OCI-LY7 (cell line): ENCODE measurements at regions not wholly inside any gene's neighbourhood (a gene's known extent, or its start where the extent isn't known, plus 50 kb on each side); places are given as distances from the start of the nearest gene placed in this dataset.
A peak's percentile ranks its signal among the peaks of the same experiment; 100 is the strongest.
"Not testable (repeated sequence)": the region's sequence is repeated elsewhere in the genome, so short reads cannot be mapped to it uniquely, and the experiment has no call there.

Source experiments
- BruUV-seq: library from RNA; stranded (reverse); fragments of 400-500 nt; replicated peaks from 2 replicates; lab custom pipeline; 2021; lab: Mats Ljungman, UMichigan
- CTCF ChIA-PET: fragments of 300-600 bp; sonication (Branson Sonifier 250); formaldehyde crosslinking; loops from one replicate; lab custom pipeline; 2022; ENCODE audit warnings: antibody characterized with exemption; ENCODE audit not compliant: unreplicated experiment; lab: Charles Lee
- POLR2A ChIA-PET: fragments of 300-600 bp; sonication (Branson Sonifier 250); formaldehyde crosslinking; loops from one replicate; lab custom pipeline; 2022; ENCODE audit warnings: antibody characterized with exemption; lab: Charles Lee
- DNase-seq: peaks from one replicate; pipeline ENCODE4 v3.0.0-alpha.2; 2015; ENCODE audit warnings: low spot score
- H2AFZ ChIP-seq: fragments of 200-600 bp; sonication (generic), shearing (Covaris generic); 2 replicates; pipeline ENCODE4 v1.6.1; 2014; ENCODE audit warnings: mild to moderate bottlenecking, antibody characterized with exemption, low read length, moderate library complexity
- H3K27ac ChIP-seq: fragments of 200-600 bp; sonication (generic); 2 replicates; pipeline ENCODE4 v1.5.1; 2014; ENCODE audit warnings: mixed run types, low read depth, mild to moderate bottlenecking, moderate library complexity, low read length, inconsistent platforms; ENCODE audit not compliant: poor library complexity, severe bottlenecking
- H3K36me3 ChIP-seq: fragments of 200-600 bp; sonication (generic); 2 replicates; pipeline ENCODE4 v1.6.1; 2014; ENCODE audit warnings: mild to moderate bottlenecking, antibody characterized with exemption, low read length, moderate library complexity, mixed read lengths; ENCODE audit not compliant: insufficient read depth
- H3K4me1 ChIP-seq: fragments of 200-600 bp; sonication (generic); 2 replicates; pipeline ENCODE4 v1.5.1; 2014; ENCODE audit warnings: mild to moderate bottlenecking, low read length; ENCODE audit not compliant: insufficient read depth, poor library complexity, severe bottlenecking
- H3K4me2 ChIP-seq: fragments of 200-600 bp; sonication (generic); 2 replicates; pipeline ENCODE4 v1.6.1; 2014; ENCODE audit warnings: mild to moderate bottlenecking, low read length
- H3K4me3 ChIP-seq: fragments of 200-600 bp; sonication (generic); 2 replicates; pipeline ENCODE4 v1.5.1; 2014; ENCODE audit warnings: mild to moderate bottlenecking, low read depth, low read length; ENCODE audit not compliant: poor library complexity, severe bottlenecking
- H3K79me2 ChIP-seq: fragments of 200-600 bp; sonication (generic); 2 replicates; pipeline ENCODE4 v1.6.1; 2016; ENCODE audit warnings: low read depth, mild to moderate bottlenecking, low read length, moderate library complexity, mixed read lengths; ENCODE audit not compliant: insufficient read depth
- H3K9me2 ChIP-seq: fragments of 200-600 bp; sonication (generic); 2 replicates; pipeline ENCODE4 v1.6.1; 2016; ENCODE audit warnings: mild to moderate bottlenecking, low read length, mixed read lengths; ENCODE audit not compliant: insufficient read depth
- H3K9me3 ChIP-seq: fragments of 200-600 bp; sonication (generic); 2 replicates; pipeline ENCODE4 v1.6.1; 2014; ENCODE audit warnings: mild to moderate bottlenecking, mixed run types, low read length, mixed read lengths
- H4K20me1 ChIP-seq: fragments of 200-600 bp; sonication (generic); 2 replicates; pipeline ENCODE4 v1.6.1; 2014; ENCODE audit warnings: mild to moderate bottlenecking, antibody characterized with exemption, low read length, moderate library complexity, mixed read lengths; ENCODE audit not compliant: insufficient read depth
- EZH2phosphoT487 ChIP-seq: fragments of 200-600 bp; sonication (generic); IDR thresholded peaks from 2 replicates; pipeline ENCODE4 v1.6.1; 2018; ENCODE audit warnings: low read depth, borderline replicate concordance, mild to moderate bottlenecking, mixed run types, antibody characterized with exemption, low read length, moderate library complexity, mixed read lengths
- intact Hi-C: fragments of 100-400 bp; cut with micrococcal nuclease; formaldehyde crosslinking; loops from one replicate; pipeline ENCODE4 v1.10.0; 2022; ENCODE audit not compliant: unreplicated experiment
- TF ChIP-seq, protein P1 (sequence below): fragments of 200-600 bp; sonication (generic); conservative IDR thresholded peaks from 2 replicates; pipeline ENCODE4 v1.5.1; 2014; ENCODE audit warnings: mild to moderate bottlenecking, antibody characterized with exemption, low read length, moderate library complexity, mixed read lengths

DNA sequence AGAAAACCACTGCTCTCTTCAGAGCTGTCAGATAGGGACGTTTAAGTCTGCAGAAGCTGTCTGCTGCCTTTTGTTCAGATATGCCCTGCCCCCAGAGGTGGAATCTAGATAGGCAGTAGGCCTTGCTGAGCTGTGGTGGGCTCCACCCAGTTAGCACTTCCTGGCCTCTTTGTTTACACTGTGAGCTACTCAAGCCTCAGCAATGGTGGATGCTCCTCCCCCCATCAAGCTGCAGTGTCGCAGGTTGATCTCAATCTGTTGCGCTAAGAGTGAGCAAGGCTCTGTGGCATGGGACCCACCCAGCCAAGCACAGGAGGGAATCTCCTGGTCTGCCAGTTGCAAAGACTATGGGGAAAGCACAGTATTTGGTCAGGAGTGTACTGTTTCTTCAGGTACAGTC, 59.2 kb upstream of the ZNF641 start:
- H3K4me1 ChIP-seq, H3K9me3 ChIP-seq, H2AFZ ChIP-seq, H3K9me2 ChIP-seq, CTCF ChIA-PET, H4K20me1 ChIP-seq, POLR2A ChIA-PET, H3K79me2 ChIP-seq, H3K4me3 ChIP-seq, H3K4me2 ChIP-seq, BruUV-seq, H3K27ac ChIP-seq, intact Hi-C loops, H3K36me3 ChIP-seq: not testable (repeated sequence)
- DNase-seq: peak; percentile 14

DNA sequence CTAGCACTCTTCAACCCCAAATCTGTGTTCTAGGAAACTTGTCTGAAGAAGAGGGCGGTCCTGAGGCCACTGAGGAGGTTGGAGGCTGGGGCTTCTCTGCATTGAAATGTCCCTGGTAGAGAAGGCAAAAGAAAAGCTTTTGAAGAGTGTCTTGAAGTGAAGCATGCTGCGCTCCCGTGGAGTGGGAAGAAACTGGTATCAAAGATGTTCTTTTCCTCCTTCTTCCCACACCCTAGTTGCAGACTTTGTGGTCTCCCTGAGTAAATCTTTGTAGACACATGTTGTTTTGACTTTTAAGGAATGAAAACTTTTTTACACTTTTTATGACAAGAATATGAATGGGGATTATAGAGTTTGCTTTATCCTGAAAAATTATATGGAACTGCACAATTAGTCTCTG, 59.0 kb upstream of the ANP32D start:
- Histone ChIP-seq H3K9me3 (no peaks in the 10 kb centered on the region), H2AFZ (no peak overlapping the region), H3K79me2 (no peaks in the 10 kb centered on the region), H3K4me3 (no peak overlapping the region), H3K27ac (no peak overlapping the region), H3K9me2 (no peaks in the 10 kb centered on the region), H4K20me1 (no peaks in the 10 kb centered on the region), H3K4me2 (no peak overlapping the region), H3K36me3 (no peaks in the 10 kb centered on the region), H3K4me1 (no peaks in the 10 kb centered on the region)
- no peak for DNase-seq
- ChIA-PET POLR2A (no interaction called here), CTCF (no interaction called here)
- intact Hi-C loops: no loop called here
- no TSS peak for BruUV-seq
- TF ChIP-seq, protein P1, sequence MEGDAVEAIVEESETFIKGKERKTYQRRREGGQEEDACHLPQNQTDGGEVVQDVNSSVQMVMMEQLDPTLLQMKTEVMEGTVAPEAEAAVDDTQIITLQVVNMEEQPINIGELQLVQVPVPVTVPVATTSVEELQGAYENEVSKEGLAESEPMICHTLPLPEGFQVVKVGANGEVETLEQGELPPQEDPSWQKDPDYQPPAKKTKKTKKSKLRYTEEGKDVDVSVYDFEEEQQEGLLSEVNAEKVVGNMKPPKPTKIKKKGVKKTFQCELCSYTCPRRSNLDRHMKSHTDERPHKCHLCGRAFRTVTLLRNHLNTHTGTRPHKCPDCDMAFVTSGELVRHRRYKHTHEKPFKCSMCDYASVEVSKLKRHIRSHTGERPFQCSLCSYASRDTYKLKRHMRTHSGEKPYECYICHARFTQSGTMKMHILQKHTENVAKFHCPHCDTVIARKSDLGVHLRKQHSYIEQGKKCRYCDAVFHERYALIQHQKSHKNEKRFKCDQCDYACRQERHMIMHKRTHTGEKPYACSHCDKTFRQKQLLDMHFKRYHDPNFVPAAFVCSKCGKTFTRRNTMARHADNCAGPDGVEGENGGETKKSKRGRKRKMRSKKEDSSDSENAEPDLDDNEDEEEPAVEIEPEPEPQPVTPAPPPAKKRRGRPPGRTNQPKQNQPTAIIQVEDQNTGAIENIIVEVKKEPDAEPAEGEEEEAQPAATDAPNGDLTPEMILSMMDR: no peak
- no peak for TF ChIP-seq EZH2phosphoT487

DNA sequence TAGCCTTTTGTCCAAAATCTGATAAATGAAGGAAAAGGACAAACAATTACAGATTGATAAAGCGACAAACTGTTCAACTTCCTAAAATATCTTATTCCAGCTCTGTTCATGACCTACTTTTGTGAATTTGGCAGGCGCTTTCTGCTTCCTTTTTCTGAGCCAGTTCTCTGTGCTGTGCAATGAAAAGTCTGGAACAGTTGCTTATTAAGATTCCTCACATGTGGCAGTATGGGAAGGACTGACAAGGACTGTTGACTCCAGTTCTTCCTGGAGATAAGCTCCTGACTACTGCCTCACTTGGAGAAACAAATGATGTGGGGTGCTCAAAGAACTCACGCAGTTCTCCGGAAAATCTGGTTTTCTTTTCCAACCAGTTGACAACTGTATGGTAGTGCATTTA, 58.3 kb upstream of the ANP32D start:
- POLR2A ChIA-PET: no interaction called here
- H3K4me3 ChIP-seq: no peak overlapping the region
- TF ChIP-seq, protein P1: no peak
- no peak for TF ChIP-seq EZH2phosphoT487
- CTCF ChIA-PET: no interaction called here
- H3K79me2 ChIP-seq: no peaks in the 10 kb centered on the region
- H3K9me3 ChIP-seq: no peaks in the 10 kb centered on the region
- H3K27ac ChIP-seq: no peak overlapping the region
- H3K9me2 ChIP-seq: no peaks in the 10 kb centered on the region
- no peak overlapping the region for H3K4me2 ChIP-seq
- no peak overlapping the region for H2AFZ ChIP-seq
- no peaks in the 10 kb centered on the region for H3K36me3 ChIP-seq
- H3K4me1 ChIP-seq: no peaks in the 10 kb centered on the region
- intact Hi-C loops: no loop called here
- no peak for DNase-seq
- no peaks in the 10 kb centered on the region for H4K20me1 ChIP-seq
- BruUV-seq: no TSS peak
